GM18868 (cell line): ENCODE measurements at regions not wholly inside any gene's neighbourhood (a gene's known extent, or its start where the extent isn't known, plus 50 kb on each side); places are given as distances from the start of the nearest gene placed in this dataset.

ENCODE experiments used
- ATAC-seq: cut with Tn5 transposase; IDR thresholded peaks from one replicate; pipeline ENCODE4 v1.9.1; 2021; ENCODE audit warnings: mild to moderate bottlenecking, moderate library complexity; ENCODE audit not compliant: unreplicated experiment

DNA sequence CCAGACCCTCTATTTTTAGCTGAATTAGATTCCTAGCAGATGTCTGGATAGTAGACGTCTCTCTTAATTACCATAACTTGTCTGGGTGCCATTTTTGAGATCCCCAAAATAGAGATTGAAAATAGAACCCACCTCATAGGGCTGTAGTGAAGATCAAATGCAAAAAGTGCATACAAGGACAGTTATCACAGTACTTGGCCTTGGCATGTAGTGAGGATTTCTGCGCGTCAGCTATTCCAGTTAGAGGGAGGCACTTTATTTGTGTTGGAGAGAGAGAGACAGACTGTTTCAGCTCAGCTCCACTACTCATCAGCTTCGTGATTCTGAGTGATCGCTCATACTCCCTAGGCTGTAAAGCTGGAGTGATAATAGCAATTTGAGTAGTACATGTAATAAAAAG, 59.6 kb upstream of the CDH13 start:
- no peak for ATAC-seq

GRCh38 chr16:82563401-82563800, 63.4 kb upstream of the CDH13 start:
- no peak for ATAC-seq

DNA sequence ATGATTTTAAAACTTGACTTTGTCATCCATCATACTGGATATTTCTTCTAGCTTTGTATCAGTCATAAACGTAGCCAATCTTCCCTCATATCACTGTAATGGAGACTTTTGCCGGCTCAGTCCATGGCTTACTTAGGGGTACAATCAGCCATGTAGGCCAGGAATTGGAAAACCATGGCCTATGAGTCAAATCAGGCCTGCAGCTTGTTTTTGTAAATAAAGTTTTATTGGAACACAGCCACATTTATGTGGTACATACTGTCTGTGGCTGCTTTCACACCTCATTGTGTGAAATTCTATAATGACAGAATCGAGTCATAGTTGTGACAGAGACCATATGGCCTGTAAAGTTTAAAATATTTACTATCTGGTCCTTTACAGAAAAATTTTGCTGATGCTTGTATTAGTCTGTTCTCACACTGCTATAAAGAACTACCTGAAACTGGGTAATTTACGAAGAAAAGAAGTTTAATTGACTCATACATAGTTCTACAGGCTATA, 64.5 kb upstream of the CDH13 start:
- ATAC-seq, result no peak

DNA sequence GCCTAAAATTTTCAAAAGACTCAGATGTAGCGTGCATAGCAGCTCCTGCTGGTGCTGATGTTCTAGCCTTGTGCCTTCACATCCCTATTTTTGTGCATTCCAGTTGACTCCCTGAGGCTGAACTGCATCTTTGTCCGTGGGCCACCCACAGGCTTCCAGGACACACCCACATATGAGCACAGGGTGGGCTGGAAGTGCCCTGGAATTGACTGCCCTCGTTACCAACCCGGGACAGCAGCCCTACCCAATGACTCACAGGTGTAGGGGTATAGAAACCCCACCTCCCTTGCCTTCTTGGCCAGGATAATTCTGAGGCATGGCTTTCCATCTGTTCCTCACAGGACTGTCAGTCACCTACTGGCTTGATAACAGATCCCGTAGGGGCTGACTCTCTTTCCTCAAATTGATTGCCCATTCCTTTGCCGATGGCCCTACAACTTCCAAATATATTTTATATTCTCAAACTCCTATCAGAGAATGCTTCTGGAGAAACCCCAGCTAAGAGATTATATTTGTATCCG, 65.9 kb upstream of the CDH13 start:
- ATAC-seq, result no peak

DNA sequence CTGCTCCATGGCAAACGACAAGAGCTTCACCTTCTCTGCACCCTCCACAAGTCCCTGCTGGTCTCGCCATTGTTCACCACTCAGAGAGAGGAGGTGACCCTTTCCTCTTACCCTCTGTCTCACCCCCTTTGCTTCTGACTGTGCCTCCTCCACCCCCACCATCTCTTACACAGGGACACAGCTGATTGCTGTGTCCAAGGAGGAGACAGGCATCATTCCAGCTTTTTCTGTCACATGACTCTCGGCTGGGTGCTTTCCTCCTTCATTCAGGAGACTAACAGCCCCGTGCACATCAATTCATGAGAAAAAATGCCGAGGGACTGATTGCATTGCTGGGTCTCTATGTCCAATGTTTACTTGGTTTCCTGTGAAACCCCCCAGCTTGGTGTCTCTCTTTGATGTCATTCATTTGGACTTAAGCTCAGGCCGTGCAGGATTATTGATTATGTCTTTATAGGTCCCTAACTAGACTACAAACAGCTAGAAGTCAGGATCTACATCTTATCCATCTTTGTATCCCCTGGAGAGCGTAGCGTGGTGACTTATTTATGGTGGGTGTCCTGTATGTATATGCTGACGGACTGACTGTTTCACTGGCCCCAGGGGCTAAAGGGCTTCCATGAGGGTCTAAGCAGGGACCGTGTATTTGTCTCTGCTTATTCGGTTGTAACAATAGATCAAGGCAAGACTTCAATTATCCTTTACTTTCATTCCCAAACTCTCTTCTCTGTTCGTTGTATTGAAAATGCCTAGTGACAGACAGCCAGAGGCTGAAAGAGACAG, 82.2 kb upstream of the CDH13 start:
- ATAC-seq, result no peak

DNA sequence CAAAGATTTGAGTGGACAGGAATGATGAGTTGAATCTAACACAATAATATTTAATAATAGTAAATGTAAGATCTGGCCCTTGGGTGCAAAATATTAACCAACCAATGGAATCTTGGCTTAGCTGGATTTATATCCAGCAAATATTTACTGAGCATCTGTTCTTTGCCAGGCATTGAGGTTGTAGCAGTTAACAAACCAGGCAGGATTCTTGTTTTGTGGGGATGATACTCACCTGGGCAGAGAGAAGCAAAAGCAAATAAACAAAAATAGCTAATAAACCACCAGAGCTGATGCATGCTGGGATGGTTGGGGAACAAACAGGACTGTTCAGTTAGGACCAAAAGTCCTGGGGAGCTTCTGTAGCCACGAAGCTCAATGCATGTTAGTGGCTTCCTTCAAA, 84.1 kb upstream of the CDH13 start:
- no peak for ATAC-seq

GRCh38 chr16:82541103-82541502, 85.7 kb upstream of the CDH13 start:
- no peak for ATAC-seq

- ATAC-seq, result no peak
Measured at GRCh38 chr16:82535764-82536163, 91.0 kb upstream of the CDH13 start.

DNA sequence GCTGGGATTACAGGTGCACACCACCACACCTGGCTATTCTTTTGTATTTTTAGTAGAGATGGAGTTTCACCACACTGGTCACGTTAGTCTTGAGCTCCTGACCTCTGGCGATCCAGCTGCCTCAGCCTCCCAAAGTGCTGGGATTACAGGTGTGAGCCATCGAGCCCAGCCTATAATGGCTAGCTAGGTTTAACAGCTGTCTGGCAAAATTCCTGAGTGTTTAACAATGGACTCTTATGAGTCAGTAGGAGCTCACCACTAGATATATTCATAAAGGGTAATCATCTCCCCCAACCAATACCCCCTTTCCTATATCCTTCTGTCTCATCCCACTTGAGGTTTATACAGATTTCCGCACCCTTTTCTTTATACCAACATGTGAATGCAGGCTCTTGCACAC, 91.5 kb upstream of the CDH13 start:
- no peak for ATAC-seq

- no peak for ATAC-seq
Measured at GRCh38 chr16:82533189-82533588, 93.6 kb upstream of the CDH13 start.

GRCh38 chr16:82530883-82531282, 95.9 kb upstream of the CDH13 start:
- ATAC-seq, result no peak

GRCh38 chr16:82527101-82527500, 99.7 kb upstream of the CDH13 start:
- no peak for ATAC-seq

DNA sequence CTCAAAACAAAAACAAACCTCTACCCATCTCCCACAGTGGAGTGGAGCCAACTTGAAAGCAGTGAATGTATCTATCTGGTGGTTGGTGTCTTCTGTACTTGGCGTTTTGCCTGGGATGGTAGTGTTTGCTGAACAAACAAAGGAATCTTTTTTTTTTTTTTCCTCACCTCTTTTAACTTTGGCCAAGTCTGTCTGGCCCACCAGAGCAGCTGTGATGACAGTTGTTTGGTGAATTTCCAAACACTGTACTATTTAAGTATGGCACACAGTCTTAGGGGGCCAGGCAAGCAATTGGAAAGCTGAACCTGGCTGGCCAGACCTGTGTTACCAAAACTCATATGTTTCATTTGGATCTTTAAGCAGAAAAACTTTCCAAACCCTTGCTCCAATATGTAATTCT, 101.8 kb upstream of the CDH13 start:
- ATAC-seq, result no peak

GRCh38 chr16:82523815-82524214, 103.0 kb upstream of the CDH13 start:
- no peak for ATAC-seq

DNA sequence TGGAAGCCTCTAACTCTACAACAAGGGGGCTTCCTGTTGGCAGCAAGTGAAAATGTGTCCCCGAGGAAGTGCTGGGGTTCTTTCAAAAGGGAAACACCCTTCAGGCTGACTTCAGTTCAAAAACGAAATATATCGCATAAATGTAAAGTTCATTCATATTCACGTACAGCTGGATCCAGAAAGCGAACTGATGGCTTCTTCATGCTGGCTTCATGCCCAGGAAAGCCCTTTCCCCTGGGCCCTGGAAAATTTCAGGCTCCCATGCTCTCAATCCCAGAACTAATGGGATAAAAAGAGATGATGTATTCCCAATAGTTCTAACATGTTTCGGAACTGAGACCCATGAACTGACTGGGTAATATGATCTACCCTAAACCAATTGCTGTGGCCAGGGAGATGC, 104.7 kb upstream of the CDH13 start:
- no peak for ATAC-seq

DNA sequence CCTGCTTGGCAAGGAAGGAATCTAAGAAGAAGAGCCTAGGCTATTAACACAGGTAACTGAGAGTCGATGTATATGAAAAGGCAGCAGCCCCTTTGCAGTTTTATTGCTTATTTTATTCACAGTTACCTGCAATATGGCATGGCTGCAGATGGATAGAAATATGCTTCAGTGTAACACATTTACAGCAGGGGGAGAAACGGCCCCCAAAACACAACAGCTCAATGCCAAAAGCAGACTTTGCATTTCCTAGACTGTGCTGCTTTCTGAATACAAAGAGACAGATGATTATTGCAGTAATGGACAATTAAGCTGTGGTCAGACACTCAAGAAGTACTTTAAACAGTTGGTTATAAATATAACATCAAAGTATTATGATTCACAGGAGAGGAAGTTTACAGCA, 108.0 kb upstream of the CDH13 start:
- ATAC-seq, result no peak

DNA sequence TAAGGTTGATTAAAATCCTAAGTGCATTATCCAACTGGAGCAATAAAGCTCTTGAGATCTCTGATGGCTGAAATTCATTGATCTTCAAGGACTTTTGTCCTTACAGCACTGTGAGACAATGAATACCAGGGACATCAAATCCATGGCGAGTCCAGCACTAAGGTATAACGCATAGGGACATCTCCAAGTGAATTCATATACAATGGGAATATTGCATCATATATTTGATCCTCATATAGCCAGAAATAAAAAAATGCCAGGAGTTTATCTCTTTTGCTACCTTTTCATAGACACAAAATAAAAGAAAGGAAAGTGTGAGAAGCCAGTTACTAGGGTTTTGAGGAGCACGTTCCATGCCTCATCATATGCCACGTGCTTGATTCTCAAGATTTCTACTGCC, 112.5 kb upstream of the CDH13 start:
- ATAC-seq, result no peak

DNA sequence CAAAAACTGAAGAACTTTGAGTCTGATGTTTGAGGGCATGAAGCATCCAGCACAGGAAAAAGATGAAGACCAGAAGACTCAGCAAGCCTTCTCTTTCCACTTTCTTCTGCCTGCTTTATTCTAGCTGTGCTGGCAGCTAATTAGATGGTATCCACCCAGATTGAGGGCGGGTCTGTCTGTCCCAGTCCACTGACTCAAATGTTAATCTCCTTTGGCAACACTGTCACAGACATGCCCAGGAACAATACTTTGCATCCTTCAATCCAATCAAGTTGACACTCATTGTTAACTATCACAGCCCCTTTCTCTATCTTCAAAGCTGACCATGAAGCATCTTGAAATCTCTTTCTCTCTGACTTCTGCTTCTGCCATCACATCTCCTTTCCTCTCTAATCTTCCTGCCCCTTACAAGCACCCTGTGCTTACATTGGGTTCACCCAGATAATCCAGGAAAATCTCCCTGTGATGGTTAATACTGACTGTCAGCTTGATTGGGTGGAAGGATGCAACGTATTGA, 115.9 kb upstream of the CDH13 start:
- ATAC-seq, result no peak

DNA sequence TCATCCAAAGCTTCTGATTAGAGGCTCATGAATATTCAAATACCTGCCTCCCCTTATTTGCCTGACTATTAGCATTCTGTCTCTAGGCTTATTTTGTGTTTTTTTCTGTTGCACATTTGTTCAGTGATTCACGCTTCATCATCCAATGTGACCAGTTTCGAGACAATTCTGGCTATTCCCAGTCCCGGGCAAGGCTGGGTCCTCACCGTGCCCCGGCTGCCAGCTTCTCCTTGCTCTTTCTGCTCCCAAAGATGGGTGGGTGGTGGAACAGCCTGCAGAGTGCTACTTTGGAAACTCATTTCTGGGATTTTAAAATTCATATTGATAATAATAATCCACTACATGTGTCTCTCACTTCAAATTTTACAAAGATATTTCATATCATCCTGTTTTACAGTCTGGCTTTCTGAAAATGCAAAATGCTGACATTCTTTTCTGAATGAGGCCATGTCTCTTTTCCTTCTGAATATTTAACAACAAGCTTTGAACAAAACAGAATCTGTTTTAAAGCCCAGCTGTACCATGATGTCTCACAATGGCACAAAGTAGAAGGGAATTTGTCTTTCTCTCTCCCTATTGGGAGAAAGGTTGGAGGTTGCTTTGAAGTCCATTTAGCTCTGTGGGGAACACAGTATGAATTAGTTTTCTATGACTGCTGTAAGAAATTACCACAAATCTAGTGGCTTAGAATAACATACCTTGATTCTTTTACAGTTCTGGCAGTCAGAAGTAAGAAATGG, 116.9 kb upstream of the CDH13 start:
- no peak for ATAC-seq

DNA sequence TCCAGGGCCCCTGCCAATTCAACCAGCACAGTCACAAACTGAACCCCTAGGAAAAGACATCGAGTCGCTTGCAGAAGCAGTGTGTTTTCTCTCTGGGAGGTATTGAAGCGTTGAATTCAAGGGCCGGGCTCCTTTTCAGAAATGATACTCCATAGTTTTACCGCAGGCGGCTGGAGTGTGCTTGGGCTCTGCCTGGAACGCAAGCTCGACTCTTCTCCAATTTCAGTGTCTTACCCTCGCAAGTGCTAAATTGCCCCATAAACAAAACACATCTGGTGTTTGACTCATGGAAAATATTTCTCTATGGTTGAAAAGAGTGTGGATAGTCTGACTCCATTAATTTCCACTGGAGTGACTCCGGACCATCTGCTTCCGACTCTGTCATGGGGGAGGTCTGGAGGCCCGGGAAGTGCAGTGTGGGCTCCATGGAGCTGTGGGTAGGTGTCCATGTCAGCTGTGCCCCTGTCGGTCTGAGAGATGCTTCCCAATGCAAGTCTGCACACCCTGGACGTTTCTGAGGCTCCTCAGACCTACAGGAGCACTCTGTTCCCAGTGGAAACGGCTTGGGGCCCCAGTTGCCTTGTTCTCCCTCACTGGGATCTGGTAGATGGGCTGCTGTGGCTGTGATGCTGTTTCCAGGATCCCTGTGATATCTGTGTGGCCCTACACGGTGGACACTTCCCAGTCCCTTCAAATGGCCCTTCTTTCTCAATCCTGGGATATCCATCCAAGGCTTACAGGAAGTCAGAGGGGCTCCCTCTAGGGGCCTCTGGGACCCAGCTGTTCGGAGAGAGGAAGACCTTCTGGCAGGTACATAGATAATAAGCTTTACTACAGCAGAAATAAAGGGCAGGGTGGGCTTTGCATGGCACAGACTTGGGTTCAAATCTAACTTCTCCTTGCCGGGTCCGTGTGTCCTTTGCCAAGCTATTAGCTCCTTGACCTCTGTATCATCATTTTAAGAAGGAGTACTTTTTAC, 119.8 kb upstream of the CDH13 start:
- ATAC-seq, result no peak

DNA sequence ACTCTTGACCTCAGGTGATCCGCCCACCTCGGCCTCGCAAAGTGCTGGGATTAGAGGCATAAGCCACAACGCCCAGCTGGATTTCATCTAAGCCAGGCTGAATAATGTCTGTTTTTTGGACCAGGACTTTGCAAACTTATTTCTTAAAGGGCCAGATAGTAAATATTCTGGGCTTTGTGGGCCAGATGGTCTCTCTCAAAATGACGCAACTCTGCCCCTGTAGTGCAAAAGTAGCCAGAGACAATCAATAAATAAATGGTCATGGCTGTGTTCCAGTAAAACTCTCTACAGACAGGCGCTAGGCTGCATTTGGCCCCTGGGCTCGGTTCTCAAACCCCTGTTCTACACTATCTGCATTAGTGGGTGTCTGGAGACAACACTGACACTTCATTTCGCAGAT, 121.9 kb upstream of the CDH13 start:
- no peak for ATAC-seq
